ENCODE measurements at regions not wholly inside any gene's neighbourhood (a gene's known extent, or its start where the extent isn't known, plus 50 kb on each side); places are given as distances from the start of the nearest gene placed in this dataset.

DNA sequence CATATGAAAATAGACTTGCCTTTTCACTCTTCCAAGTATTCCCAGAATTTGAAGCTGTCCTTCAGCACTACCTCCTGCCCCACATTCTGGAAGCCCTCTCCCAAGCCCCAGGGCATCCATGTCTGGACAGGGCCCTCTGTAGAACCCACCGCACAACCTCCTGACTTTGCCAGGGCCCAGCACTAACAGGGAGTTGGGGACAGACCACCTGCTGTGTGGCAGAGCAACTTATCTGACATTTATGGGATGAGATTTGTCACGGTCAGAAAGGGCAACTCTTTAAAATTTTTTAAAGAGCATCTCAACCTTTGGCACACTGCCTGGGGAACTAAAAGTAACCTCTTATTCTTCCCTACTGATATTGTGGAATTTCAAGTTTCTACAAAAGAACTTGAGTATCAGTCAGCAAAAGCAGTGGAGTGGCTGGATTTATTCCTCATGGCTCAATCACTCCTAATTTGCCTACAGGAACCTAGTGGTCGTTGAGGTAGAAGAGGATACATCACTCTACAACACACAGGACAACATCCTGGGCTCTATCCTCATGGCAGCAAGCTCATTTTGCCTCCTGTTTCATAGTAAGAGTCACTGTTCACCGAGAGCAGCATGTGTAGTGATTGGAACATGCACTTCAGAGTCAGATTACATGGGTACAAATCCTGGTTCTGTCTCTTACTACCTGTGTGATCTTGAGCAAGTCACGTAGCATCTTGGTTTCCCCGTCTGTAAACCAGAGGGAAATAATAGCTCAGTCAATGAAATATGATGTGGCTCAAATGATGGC is 285.3 kb downstream of the ENC1 start:
- no peak for DNase-seq (ENCODE audit: low read depth in 2 of 2)

DNA sequence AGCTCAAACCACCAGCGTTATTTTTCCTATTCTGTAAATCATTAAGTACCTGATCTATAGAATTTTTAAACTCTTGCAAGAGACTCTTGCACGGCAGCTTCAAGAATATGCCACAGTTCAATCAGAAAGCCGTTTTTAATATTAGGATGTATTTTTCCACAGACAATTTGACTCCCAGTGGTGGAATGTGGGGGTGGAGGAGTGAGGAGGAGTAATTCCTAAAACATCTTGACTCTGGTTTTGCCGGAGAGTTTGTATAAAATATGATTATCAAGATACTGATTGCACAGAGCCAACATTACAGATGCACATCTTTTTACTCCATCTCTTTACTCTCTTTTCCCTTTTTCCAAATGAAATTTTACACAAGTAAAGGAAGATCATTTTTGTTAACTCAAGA is 288.3 kb downstream of the ENC1 start:
- no peak for DNase-seq (ENCODE audit: low read depth in 2 of 2)

DNA sequence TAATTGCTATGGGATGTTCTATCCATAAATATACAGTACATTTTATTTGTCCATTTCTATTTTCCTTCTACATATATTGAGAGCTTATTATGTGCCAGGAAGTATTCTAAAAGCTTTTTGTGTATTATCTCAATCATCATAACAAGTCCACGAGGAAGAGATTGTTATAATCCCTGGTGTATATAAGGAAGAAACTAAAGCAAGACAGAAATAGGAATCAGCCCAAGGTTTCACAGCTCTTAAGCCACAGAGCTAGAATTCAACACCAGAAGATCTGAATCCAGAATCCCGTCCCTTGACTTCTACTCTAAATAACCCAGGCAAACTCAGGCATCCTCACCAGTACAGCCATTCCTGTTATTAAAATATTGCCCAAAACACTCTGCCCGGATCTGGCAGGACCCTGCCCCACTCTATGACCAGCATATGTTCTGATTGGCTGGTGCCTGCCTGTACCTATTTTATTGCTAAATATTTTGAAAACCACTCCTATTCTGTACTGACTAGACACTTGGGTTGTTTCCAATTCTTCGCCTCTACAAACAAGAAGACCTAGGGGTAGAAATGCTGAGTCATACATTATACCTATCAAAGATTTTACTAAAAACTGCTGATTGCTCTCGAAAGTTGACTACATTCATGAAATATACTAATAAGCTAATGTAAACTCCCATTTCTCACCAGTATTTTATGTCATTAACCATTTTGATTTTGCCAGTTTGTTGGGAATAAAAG is 297.4 kb downstream of the ENC1 start:
- no peak for DNase-seq (ENCODE audit: low read depth in 2 of 2)

DNA sequence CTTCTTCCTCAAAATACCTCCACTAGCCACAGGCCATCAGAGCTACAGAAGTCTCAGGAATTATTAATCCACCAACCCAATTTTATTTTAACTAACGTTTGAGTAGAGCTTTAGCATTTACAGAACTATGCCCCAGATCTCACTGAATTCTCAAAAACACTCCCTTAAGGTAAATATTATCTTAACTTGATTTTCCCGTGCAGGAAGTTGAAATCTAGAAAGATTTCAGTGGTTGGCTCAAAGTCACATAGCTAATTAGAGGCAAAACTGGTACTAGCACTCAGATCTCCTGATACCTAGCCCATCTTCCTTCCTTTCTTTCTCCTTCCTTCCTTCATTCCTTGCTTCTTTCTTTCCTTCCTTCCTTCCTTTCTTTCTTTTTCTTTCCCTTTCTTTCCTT is 298.3 kb downstream of the ENC1 start:
- no peak for DNase-seq (ENCODE audit: low read depth in 2 of 2)

DNA sequence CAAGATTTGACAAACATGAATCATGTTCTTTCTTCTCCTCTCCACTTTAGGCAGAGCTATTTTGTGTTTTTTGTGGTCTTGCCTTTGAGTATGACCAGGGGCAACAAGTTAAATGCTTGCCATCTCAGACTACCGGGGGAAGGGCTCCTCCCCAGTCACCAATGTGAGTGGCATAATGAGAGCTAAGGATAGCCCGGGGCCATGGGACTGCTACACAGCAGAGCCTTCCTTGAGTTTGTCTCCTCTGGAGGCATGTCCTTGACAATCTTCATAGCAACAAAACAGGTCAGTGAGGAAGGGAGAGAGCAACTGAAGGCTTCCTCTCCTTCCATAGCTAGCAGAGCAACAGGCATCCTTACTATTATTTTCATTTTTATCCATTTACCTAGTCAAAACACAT is 299.3 kb downstream of the ENC1 start:
- no peak for DNase-seq (ENCODE audit: low read depth in 2 of 2)

DNA sequence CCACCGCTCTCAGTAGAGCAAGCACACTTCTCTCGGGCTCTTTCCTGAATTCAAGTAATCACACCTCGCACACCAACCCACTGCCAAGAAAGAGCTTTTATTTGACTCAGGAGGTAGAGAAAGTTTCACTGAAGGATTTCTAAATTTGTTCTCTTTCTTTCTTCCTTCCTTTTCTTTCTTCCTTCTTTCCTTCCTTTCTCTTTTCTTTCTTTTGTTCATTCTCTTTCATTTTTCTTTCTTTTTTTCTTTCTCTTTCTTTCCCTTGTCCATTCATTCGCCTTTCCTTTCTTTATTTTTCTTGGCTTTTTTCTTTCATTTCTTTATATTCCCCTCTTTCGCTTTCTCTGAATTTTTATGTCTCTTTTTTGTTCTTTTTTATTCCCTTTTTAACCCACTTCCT is 300.1 kb downstream of the ENC1 start:
- DNase-seq (ENCODE audit: low read depth in 2 of 2) = no peak

DNA sequence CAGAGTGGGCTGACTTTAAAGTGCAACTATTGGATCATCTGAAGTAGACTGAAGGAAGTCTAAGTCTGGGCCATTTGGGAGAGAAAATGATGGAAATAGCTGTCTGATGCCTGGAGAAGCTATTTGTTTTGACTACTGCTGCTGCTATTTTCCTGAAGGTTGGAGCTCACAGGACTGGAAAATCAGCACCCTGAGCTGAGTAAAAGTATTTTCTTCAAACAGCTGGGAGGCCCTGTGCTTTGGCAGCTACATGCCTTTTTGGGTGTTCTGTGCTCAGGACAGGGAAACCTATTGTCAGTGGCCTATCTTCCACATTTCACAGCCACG is 302.6 kb downstream of the ENC1 start:
- no peak for DNase-seq (ENCODE audit: low read depth in 2 of 2)

DNA sequence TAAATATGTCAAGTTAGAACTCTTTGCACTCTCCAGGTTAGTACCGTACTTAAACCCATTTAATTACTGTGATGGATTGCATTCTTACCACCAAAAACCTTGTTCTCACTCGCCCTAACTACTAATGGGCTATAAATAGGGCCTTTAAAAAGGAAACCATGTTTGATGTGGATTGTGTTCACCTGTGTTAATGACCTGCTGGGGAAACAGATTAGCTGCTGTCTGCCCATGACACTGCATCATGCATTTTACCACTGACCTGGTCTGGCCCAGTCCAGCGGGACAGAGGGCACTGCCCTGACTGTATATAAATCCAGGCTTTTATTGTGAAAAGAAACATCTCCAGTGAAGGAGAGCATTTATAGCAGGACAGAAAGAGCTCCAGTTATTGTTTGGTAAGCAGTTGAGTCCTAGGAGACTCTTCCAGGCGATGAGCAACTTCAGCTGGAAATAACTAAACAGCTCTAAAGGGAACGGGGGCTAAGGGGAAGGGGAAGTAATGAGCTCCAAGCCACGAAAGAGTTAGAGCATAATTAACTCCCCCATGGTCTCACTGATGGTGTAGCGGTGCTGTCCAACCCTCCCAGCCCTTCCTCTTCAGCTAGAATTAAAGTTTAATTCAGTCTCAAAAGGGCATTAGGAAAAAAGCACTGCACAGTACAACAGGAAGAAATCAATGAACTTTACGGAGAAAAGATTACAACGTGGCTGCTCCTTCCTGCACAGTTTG is 303.1 kb downstream of the ENC1 start:
- DNase-seq (ENCODE audit: low read depth in 2 of 2) = no peak

DNA sequence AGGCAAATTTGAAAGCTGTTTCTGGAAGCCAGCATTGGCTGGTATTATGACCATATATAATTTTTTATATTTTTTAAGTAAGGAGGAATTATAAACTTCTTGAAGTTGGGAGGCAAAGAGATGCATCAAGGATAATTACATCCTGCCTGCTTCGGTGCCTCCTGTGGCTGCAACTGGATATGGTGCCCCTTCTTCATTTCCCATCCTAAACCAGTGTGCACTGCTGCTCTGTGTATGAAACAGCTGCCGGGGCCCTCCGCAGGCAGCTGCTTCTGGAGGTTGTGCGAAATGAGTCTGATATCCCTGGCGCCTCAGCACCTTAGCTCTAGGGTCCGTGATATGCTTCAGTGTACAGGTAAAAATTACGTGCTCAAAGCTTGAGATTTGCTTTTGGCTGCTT is 304.2 kb downstream of the ENC1 start:
- no peak for DNase-seq (ENCODE audit: low read depth in 2 of 2)

DNA sequence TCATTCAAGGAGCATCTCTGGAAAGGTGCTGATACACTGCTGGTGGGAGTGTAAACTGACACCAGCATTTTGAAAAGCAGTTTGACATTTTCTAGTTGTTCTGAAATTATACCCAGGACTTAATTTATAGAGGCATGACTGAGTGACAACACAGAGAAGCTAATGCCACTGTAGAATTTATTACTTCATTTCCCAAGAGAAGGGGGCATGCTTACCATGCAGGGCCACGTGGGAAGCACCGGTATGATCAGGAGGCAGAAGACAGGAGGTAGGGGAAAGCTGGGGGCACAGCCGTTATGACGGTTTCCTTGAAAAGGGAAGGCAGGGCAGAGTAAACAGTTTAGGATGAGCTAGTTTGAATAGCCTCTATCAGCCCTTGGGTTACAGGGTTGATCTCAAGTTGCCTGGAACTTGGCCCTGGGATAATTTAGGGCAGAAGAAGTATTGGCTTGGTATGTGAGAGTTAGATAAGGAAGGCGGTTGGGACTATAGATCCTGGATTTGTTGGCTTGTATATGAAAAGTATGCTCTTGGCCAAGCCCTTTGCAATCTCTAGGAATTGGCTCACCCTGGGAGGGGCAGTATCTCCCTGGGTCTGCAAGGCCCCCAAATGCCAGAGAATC is 305.7 kb downstream of the ENC1 start:
- no peak for DNase-seq (ENCODE audit: low read depth in 2 of 2)

DNA sequence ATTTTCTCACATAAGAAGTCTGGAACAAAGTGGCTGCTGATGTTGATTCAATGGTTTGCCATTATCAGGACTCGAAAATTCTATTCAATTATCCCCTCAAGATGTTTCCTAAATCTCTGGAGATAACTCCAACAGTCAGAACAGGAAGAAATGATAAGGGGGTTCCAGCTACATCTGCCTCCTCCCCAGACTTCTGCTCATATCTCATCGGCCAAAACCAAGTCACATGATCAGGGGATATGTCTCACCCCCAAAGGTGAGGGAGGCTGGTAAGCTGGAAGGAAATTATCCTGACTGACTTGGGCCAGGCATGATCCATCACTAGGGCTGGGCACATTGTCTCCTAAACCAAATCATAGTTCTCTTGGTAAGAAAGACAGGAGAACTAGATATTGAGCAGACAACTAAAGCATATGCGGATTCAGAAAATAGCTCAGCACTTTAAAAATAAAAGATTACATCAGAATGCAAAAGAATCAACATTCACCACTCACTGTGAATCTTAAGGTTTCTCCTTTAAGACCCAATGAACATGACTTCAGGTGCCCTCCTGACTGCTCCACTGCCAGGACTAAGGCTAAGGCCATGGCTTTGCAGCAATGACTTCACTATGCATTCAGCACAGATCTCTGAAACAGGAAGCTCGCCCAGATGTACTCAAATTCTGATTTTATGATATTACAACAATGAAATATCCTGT is 306.3 kb downstream of the ENC1 start:
- no peak for DNase-seq (ENCODE audit: low read depth in 2 of 2)

DNA sequence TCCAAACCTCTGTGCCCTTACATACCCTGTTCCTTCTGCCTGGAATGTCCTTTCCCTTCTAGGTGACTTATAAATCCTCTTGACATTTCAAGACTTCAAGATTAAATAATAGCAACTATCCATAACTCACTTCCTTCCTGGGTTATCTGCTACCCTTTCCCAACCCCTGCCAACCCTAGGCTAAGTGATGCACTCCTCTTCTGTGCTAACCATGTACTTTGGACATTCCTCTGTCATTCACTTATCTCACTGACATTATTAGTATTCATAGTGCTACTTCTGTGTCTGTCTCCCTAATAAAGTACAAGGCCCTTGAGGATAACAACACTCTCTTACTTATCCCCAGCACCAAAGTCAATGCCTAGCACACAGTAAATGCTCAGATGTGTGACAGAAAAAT is 307.1 kb downstream of the ENC1 start:
- DNase-seq (ENCODE audit: low read depth in 2 of 2) = no peak

DNA sequence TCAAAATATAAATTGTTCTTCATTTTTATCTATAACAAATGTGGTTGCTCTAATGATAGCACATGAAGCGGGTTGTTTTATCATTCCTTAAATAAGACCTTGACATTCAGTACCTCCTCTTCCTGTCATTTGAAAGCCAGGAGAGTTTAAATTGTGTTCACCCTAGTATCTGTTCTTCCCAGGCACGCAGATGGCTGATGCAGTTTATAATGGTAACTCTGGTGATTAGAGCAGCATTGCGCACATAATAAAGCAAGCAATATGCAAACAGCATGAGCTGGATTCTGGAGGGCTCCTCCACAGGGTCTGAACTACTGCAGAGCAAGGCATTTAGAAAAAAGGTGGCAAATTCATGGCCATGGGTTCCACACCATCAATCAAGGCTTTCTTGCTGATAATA is 307.8 kb downstream of the ENC1 start:
- no peak for DNase-seq (ENCODE audit: low read depth in 2 of 2)

DNA sequence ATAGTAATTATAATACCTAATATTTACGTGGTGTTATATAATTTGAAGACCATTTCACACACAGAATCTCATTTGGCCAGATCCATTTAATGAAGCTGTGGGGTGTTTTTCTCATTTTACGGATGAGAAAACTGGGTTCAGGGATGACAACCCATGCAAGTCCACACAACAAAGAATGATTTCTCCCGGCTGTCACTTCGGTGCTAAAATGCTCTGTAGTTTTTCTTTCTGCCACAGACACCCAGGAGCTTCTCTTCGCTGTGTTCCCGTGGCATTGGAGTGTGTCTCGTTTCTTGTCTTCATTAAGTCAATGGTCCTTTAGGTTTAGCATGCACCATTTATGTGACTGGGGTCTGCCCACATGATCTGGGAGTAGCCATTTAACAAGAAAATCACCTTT is 308.5 kb downstream of the ENC1 start:
- DNase-seq (ENCODE audit: low read depth in 2 of 2) = no peak

DNA sequence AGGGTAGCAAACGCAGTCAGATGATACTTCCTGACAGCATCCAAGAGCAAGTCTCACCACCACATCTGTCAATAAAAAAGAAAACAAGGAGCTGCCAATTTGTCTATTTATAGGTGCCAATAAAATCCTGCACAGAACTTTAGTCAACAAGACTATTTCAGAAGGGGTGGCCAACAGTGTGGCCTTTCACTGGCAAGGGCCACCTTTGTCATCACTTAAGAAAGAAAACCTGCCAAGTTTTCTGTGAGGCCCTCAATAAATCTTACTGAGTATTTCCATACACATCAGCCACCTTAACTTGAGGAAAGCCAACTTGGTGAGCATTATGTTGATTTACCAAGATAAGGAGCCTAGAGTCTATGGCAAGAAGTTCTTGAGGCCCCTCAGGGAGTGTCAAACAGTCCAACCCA is 312.3 kb downstream of the ENC1 start:
- no peak for DNase-seq (ENCODE audit: low read depth in 2 of 2)

DNA sequence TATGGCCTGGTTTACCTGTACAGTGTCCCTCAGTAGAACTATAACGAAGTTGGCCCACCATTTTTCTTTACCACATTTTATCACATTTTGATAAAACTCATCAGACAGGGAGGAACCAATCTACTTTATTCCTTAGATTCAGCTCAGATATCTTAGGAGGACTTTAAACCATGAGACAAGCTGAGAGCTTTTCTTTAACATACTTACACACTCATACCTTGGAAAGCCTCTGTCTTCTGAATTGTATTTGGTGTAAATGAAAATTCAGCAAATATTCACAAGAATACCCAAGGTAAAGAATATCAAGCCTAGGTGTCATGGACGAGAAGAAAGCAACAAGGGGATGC is 313.2 kb downstream of the ENC1 start:
- no peak for DNase-seq (ENCODE audit: low read depth in 2 of 2)

DNA sequence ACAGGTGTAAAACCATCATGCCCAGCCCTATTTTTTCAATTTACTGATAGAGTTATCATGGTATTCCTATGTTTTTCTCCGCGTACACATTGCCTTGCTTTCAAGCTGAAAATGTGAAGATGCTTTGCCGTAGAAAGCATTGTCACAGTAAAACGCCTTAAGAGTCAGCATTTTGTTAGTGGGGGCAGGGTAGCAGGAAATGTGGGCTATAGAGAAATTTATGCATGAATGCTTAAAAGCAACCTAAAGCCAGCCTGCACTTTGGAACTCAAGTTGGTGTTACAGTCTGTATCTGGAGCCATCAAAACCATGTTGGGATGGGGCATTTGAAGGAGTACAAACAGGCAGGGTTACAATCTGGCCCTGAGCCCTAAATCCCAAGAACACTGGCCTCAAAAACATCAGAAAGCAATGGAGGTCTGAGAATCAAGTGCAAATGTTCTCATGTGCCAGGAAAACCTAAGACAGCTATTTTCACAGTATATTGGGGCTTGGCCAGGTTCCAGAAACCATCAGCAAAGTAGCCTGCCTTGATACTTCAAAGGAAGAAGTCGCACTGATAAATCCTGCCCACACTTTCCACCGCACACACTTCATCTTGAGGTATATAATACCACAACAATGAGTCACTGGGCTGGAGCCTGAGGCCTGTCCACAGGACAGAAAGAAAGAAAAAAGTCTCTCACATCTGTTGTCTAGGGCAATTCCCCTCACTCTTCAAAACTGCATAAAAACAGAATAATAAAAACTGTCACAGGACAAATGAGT is 313.8 kb downstream of the ENC1 start:
- DNase-seq (ENCODE audit: low read depth in 2 of 2) = peak in 1 of 2 donors; percentile 90

DNA sequence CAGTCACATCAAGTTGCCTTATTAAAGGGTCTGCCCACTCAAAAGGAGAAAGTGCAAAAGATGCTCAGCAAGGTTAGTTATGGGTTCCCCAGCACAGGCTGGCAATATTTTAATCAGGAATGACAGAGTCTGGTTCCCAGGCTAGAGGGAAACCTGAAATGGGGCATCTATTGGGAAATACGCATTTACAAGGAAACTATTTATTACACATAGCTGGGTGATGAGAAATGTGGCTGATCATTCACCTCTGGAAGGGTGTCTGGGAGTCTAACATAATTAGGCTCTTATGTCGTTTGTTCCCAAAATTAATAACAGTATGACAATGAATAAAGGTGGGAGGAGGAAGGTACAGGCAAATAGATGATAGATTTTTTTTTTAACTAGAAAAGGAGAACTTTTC is 314.7 kb downstream of the ENC1 start:
- no peak for DNase-seq (ENCODE audit: low read depth in 2 of 2)

DNA sequence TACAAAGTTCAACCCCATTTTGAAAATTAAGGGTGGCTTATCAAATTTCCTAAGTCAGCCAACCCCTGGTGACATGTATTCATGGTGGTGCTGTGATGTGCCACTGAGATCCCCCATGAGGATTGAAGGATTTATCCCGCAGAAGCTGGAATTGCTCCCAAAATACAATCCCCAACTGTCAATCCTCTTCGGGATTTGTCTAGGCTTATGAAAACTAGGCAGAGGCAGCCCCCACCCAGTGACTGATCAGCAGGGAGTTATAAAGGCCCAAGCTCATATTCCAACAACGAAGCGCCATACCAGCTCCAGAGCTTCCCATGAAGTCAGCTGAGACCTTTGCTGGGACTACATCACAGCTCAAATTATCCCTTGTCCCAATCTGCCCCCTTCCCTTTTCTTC is 316.0 kb downstream of the ENC1 start:
- no peak for DNase-seq (ENCODE audit: low read depth in 2 of 2)

DNA sequence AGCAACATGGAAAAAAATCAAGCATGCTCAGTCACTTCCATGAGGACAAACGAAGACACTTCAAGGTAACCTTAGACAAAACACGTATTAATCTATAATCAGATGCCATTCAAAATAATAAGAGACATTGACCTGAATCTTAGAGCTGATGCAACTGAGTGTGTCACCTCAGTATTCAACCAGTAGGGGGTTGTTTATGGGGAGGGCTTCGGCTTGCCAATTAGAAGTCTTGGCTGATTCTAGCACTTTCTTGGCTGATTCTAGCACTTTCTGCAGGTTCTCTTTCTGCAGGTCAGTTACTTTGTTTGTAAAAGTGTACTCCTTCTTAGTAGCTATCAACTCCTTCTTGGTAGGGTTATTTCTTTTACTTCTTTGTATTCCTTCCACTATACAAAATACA is 317.6 kb downstream of the ENC1 start:
- no peak for DNase-seq (ENCODE audit: low read depth in 2 of 2)

DNA sequence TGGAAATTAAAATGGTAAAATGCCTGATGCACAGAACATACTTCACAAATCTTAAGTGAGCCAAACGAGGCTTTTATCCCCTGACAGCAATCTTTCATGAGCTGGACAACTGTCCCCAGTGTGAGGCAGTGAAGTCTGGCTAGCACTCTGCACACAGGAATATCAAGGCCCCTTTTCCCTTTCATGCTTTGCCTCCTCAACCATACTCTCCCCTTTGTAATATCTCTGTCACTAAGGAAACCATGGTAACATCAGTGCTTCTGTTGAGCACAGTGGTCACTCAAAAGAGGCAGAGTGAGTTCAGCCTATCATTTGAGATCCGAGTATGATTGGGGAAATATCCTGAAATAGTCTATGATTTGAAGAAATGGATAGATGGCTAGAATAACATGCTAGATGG is 318.3 kb downstream of the ENC1 start:
- no peak for DNase-seq (ENCODE audit: low read depth in 2 of 2)
